Activated CD4-positive, alpha-beta T cell treated with anti-CD3 and anti-CD28 coated beads, Interleukin-2, amount 50 U/mL, for 16 hours (primary cell): ENCODE measurements at regions not wholly inside any gene's neighbourhood (a gene's known extent, or its start where the extent isn't known, plus 50 kb on each side); places are given as distances from the start of the nearest gene placed in this dataset.
A peak's percentile ranks its signal among the peaks of the same experiment; 100 is the strongest.

Source experiments
- DNase-seq: peaks from one replicate; pipeline ENCODE4 v3.0.0-alpha.2; 2020

GRCh38 chr1:234745844-234746797 lies 136.1 kb upstream of the IRF2BP2 start:
- no peak for DNase-seq

- DNase-seq = no peak
Observed at GRCh38 chr1:234745276-234745675, 135.3 kb upstream of the IRF2BP2 start.

- DNase-seq = no peak
Observed at GRCh38 chr1:234743791-234744611, 134.0 kb upstream of the IRF2BP2 start.

- no peak for DNase-seq
Observed at GRCh38 chr1:234742622-234743021, 132.6 kb upstream of the IRF2BP2 start.

GRCh38 chr1:234737967-234738314 lies 128.0 kb upstream of the IRF2BP2 start:
- no peak for DNase-seq

GRCh38 chr1:234735916-234736315 lies 125.9 kb upstream of the IRF2BP2 start:
- DNase-seq = no peak

- DNase-seq = no peak
Observed at GRCh38 chr1:234735476-234735875, 125.5 kb upstream of the IRF2BP2 start.

- DNase-seq = no peak
Observed at GRCh38 chr1:234734869-234735268, 124.9 kb upstream of the IRF2BP2 start.

GRCh38 chr1:234734412-234734835 lies 124.4 kb upstream of the IRF2BP2 start:
- no peak for DNase-seq

GRCh38 chr1:234733427-234733826 lies 123.4 kb upstream of the IRF2BP2 start:
- no peak for DNase-seq

- DNase-seq = no peak
Observed at GRCh38 chr1:234732671-234733390, 122.9 kb upstream of the IRF2BP2 start.

- no peak for DNase-seq
Observed at GRCh38 chr1:234732260-234732659, 122.3 kb upstream of the IRF2BP2 start.

GRCh38 chr1:234731569-234732085 lies 121.6 kb upstream of the IRF2BP2 start:
- no peak for DNase-seq

- peak; percentile 94 for DNase-seq
Observed at GRCh38 chr1:234730770-234731568, 121.0 kb upstream of the IRF2BP2 start.

- DNase-seq = no peak
Observed at GRCh38 chr1:234730475-234730769, 120.4 kb upstream of the IRF2BP2 start.

- no peak for DNase-seq
Observed at GRCh38 chr1:234729561-234730474, 119.8 kb upstream of the IRF2BP2 start.

GRCh38 chr1:234728740-234729139 lies 118.8 kb upstream of the IRF2BP2 start:
- no peak for DNase-seq

GRCh38 chr1:234727018-234727940 lies 117.3 kb upstream of the IRF2BP2 start:
- DNase-seq = peak; percentile 25

- DNase-seq = no peak
Observed at GRCh38 chr1:234726359-234726943, 116.5 kb upstream of the IRF2BP2 start.
